ENCODE measurements at regions not wholly inside any gene's neighbourhood (a gene's known extent, or its start where the extent isn't known, plus 50 kb on each side); places are given as distances from the start of the nearest gene placed in this dataset.

DNA sequence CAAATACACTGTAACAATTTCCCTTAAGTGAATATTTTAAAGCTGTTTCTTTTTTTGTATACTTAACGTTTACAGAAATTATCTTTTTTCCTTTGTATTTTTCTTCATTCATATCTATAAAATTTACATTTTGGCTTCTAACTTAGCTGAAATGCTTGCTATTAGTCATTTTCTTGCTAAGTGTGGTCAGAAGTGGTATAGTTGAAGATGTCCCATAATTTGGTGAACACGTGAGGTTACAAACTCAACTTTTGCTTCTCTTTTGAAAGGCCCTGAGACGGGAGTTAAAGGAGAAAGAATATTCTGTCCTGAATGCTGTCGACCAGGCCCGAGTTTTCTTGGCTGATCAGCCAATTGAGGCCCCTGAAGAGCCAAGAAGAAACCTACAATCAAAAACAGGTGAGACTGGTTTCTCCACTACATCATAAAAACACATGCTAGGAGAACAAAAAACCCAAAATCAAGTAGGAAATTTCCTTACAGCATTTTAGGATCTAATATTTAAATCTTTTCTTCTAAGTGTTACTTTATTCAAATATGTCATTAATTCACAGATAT is 445.0 kb downstream of the UTRN start:
- no TSS peak for BruUV-seq (replicated peaks)
- no peaks in the 10 kb centered on the region for H3K4me1 ChIP-seq (ENCODE audit: insufficient read depth, low read length, poor library complexity, severe bottlenecking)
- no peaks in the 10 kb centered on the region for H3K27me3 ChIP-seq (replicated peaks; ENCODE audit: insufficient read depth, low read depth, low read length, poor library complexity)
- H3K36me3 ChIP-seq (ENCODE audit: insufficient read depth, low read length, poor library complexity, severe bottlenecking): no peaks in the 10 kb centered on the region
- no peak overlapping the region for H3K27ac ChIP-seq (ENCODE audit: low read depth, low read length, poor library complexity, severe bottlenecking)
- CTCF ChIA-PET: interaction anchor here (0.6 kb wide), 1 partner anchor 143 kb away, joined by 3 read pairs; no protein-coding TSS in a partner anchor
- intact Hi-C loops (cut with micrococcal nuclease; ENCODE audit: unreplicated experiment): no loop called here
- TF ChIP-seq, protein P1, sequence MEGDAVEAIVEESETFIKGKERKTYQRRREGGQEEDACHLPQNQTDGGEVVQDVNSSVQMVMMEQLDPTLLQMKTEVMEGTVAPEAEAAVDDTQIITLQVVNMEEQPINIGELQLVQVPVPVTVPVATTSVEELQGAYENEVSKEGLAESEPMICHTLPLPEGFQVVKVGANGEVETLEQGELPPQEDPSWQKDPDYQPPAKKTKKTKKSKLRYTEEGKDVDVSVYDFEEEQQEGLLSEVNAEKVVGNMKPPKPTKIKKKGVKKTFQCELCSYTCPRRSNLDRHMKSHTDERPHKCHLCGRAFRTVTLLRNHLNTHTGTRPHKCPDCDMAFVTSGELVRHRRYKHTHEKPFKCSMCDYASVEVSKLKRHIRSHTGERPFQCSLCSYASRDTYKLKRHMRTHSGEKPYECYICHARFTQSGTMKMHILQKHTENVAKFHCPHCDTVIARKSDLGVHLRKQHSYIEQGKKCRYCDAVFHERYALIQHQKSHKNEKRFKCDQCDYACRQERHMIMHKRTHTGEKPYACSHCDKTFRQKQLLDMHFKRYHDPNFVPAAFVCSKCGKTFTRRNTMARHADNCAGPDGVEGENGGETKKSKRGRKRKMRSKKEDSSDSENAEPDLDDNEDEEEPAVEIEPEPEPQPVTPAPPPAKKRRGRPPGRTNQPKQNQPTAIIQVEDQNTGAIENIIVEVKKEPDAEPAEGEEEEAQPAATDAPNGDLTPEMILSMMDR (conservative IDR thresholded peaks at IDR 0.05; ENCODE audit: low read depth, low read length): no peak
- no peak for TF ChIP-seq EZH2 (IDR thresholded peaks at IDR 0.05; ENCODE audit: borderline replicate concordance, low read depth, low read length, poor library complexity, severe bottlenecking)
- H3K9me3 ChIP-seq (ENCODE audit: low read depth, low read length, poor library complexity, severe bottlenecking): no peaks in the 10 kb centered on the region
- no peak overlapping the region for H3K4me3 ChIP-seq (ENCODE audit: low read depth, low read length, poor library complexity, severe bottlenecking)
- DNase-seq (ENCODE audit: low spot score): no peak
- POLR2A ChIA-PET (ENCODE audit: low non-redundant PET): no interaction called here

DNA sequence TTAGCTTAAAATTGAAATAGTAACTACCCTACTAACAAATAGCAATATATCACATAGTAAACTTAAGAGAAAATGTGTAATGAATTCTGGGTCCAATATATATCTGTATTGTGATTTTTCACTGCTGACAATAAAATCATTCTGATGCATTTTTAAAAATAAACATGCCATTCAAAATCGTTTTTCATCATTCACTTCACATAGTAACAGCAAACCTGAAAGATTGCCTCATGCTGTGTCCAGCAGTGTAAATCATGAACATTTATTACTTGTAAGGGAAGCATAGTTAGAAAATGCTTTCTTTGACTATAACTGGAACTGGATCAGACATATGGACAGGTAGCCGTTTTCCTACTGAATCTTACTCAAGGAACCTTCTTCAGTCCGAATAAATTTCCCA is 446.1 kb downstream of the UTRN start:
- no TSS peak for BruUV-seq (replicated peaks)
- H3K4me3 ChIP-seq (ENCODE audit: low read depth, low read length, poor library complexity, severe bottlenecking): no peak overlapping the region
- DNase-seq (ENCODE audit: low spot score): no peak
- no peaks in the 10 kb centered on the region for H3K9me3 ChIP-seq (ENCODE audit: low read depth, low read length, poor library complexity, severe bottlenecking)
- no peak overlapping the region for H3K27ac ChIP-seq (ENCODE audit: low read depth, low read length, poor library complexity, severe bottlenecking)
- ChIA-PET CTCF (no interaction called here), POLR2A (ENCODE audit: low non-redundant PET) (no interaction called here)
- H3K4me1 ChIP-seq (ENCODE audit: insufficient read depth, low read length, poor library complexity, severe bottlenecking): no peaks in the 10 kb centered on the region
- no peaks in the 10 kb centered on the region for H3K27me3 ChIP-seq (replicated peaks; ENCODE audit: insufficient read depth, low read depth, low read length, poor library complexity)
- TF ChIP-seq EZH2 (IDR thresholded peaks at IDR 0.05; ENCODE audit: borderline replicate concordance, low read depth, low read length, poor library complexity, severe bottlenecking): no peak
- TF ChIP-seq, protein P1 (conservative IDR thresholded peaks at IDR 0.05; ENCODE audit: low read depth, low read length): no peak
- no peaks in the 10 kb centered on the region for H3K36me3 ChIP-seq (ENCODE audit: insufficient read depth, low read length, poor library complexity, severe bottlenecking)
- intact Hi-C loops (cut with micrococcal nuclease; ENCODE audit: unreplicated experiment): no loop called here

DNA sequence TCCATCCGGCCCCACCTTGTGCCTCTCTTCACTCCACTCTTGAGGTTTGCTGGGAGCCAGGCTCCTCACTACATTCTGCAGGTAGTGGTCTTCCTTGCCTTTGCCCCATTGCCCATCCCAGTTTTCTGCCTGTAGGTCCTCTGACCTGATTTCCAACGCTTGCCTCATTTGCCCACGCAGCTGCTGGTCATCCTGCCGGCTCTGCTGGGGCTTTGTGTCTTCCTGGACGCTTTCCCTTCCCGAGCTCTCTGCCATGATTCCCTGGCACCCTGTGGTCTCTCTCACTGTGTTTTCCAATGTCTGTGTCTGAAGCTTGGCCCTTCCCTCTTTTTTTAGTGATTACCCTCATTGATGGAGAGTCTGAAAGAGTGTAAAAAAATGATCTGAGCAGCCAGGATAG is 451.6 kb downstream of the UTRN start:
- BruUV-seq (replicated peaks): no TSS peak
- intact Hi-C loops (cut with micrococcal nuclease; ENCODE audit: unreplicated experiment): no loop called here
- no peak for DNase-seq (ENCODE audit: low spot score)
- Histone ChIP-seq H3K4me1 (ENCODE audit: insufficient read depth, low read length, poor library complexity, severe bottlenecking) (no peaks in the 10 kb centered on the region), H3K9me3 (ENCODE audit: low read depth, low read length, poor library complexity, severe bottlenecking) (no peaks in the 10 kb centered on the region), H3K4me3 (ENCODE audit: low read depth, low read length, poor library complexity, severe bottlenecking) (no peak overlapping the region), H3K27me3 (replicated peaks; ENCODE audit: insufficient read depth, low read depth, low read length, poor library complexity) (no peaks in the 10 kb centered on the region), H3K27ac (ENCODE audit: low read depth, low read length, poor library complexity, severe bottlenecking) (no peak overlapping the region), H3K36me3 (ENCODE audit: insufficient read depth, low read length, poor library complexity, severe bottlenecking) (no peaks in the 10 kb centered on the region)
- POLR2A ChIA-PET (ENCODE audit: low non-redundant PET): no interaction called here
- CTCF ChIA-PET: no interaction called here
- TF ChIP-seq EZH2 (IDR thresholded peaks at IDR 0.05; ENCODE audit: borderline replicate concordance, low read depth, low read length, poor library complexity, severe bottlenecking): no peak
- TF ChIP-seq, protein P1 (conservative IDR thresholded peaks at IDR 0.05; ENCODE audit: low read depth, low read length): no peak
